ENCODE measurements at regions not wholly inside any gene's neighbourhood (a gene's known extent, or its start where the extent isn't known, plus 50 kb on each side); places are given as distances from the start of the nearest gene placed in this dataset.

DNA sequence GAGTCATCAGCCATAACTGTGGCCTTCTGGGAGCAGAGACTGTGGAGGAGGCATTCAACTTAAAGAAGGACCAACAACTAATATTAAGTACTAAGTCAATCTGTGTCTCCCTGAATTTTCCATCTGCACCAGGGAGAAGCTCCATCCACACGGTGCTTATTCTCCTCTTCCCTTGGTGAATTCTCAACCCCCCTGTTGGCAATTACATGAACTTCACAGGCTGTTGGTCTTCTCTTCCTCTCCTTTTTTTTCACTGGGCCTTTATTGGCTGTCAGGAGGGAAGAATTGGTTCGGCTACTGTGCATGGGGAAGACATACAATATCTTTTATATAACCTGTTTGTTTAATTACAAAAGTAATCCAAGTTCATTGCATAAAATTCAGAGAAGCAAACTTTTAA, 152.8 kb upstream of the IRX6 start:
- CTCF ChIA-PET: no interaction called here
- no peak overlapping the region for H3K4me3 ChIP-seq (ENCODE audit: control extremely low read depth in 1 of 5, extremely low read depth in 1 of 5, insufficient read depth in 1 of 5, low read depth in 2 of 5, low read length in 4 of 5)
- no peak for DNase-seq
- Mint-ChIP-seq H3K4me3 (no peak overlapping the region), H3K27me3 (no peaks in the 10 kb centered on the region), H3K27ac (no peak overlapping the region), H3K4me1 (no peaks in the 10 kb centered on the region), H3K9me3 (ENCODE audit: insufficient read depth) (no peaks in the 10 kb centered on the region)
- no peaks in the 10 kb centered on the region for H4K20me1 ChIP-seq (ENCODE audit: control insufficient read depth, insufficient read depth, low read length, poor library complexity, severe bottlenecking)
- ATAC-seq (ENCODE audit: low read depth): no peak
- POLR2A ChIA-PET: no interaction called here
- peaks cover 0 to 9% (median 0%) of the 10 kb centered on the region in 3 donors for H3K9me3 ChIP-seq (ENCODE audit: control extremely low read depth in 1 of 3, control insufficient read depth in 2 of 3, insufficient read depth in 1 of 3, low read length in 2 of 3)
- no peaks in the 10 kb centered on the region for H3K27me3 ChIP-seq (replicated peaks in 1 of 4; ENCODE audit: control extremely low read depth in 1 of 4, control insufficient read depth in 3 of 4, insufficient read depth in 4 of 4, low read length in 3 of 4)
- no peak overlapping the region for H2AFZ ChIP-seq (ENCODE audit: insufficient read depth, low read depth, low read length, poor library complexity, severe bottlenecking)
- H3K4me1 ChIP-seq (ENCODE audit: control insufficient read depth in 2 of 2, insufficient read depth in 2 of 2, low read length in 2 of 2): no peaks in the 10 kb centered on the region
- no peak for TF ChIP-seq EZH2 (IDR thresholded peaks at IDR 0.05; ENCODE audit: borderline replicate concordance, insufficient read depth, low read depth, low read length, poor library complexity, severe bottlenecking)
- TF ChIP-seq, protein P1, sequence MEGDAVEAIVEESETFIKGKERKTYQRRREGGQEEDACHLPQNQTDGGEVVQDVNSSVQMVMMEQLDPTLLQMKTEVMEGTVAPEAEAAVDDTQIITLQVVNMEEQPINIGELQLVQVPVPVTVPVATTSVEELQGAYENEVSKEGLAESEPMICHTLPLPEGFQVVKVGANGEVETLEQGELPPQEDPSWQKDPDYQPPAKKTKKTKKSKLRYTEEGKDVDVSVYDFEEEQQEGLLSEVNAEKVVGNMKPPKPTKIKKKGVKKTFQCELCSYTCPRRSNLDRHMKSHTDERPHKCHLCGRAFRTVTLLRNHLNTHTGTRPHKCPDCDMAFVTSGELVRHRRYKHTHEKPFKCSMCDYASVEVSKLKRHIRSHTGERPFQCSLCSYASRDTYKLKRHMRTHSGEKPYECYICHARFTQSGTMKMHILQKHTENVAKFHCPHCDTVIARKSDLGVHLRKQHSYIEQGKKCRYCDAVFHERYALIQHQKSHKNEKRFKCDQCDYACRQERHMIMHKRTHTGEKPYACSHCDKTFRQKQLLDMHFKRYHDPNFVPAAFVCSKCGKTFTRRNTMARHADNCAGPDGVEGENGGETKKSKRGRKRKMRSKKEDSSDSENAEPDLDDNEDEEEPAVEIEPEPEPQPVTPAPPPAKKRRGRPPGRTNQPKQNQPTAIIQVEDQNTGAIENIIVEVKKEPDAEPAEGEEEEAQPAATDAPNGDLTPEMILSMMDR (IDR thresholded peaks at IDR 0.05): no peak
- WGBS (ENCODE audit: insufficient coverage): no CpG with 5 or more reads among the region's 2 CpGs
- H3K36me3 ChIP-seq (replicated peaks in 1 of 2; ENCODE audit: control extremely low read depth in 1 of 2, control insufficient read depth in 1 of 2, extremely low read depth in 1 of 2, insufficient read depth in 2 of 2, low read length in 1 of 2): no peaks in the 10 kb centered on the region
- H3K79me2 ChIP-seq (ENCODE audit: control insufficient read depth, insufficient read depth, low read length): no peaks in the 10 kb centered on the region
- H3K9ac ChIP-seq (ENCODE audit: low read length): no peak overlapping the region
- intact Hi-C loops (cut with micrococcal nuclease): no loop called here
- H3K27ac ChIP-seq (ENCODE audit: low read length in 2 of 2): no peak overlapping the region
- no peak overlapping the region for H3K4me2 ChIP-seq (replicated peaks; ENCODE audit: low read depth, low read length, poor library complexity, severe bottlenecking)

DNA sequence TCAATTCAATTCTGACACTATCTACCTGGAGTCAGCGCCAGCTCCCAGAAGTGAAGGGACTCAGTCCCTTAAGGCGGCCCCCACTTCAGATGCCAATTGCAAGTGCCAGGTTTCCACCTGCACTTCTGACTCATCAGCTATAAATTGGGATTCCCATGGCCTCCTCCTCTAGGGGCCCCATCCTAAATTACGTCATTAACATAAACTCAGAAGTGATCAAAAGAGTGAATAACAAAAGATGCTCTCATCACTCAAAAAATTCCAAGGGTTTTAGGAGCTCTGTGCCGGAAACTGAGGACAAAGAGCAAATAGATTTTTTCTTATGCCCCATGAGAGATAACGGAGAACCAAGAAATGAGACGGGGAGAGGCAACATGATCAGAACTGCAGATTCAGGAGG, 148.6 kb upstream of the IRX6 start:
- Histone ChIP-seq H3K4me2 (replicated peaks; ENCODE audit: low read depth, low read length, poor library complexity, severe bottlenecking) (no peak overlapping the region), H3K4me3 (ENCODE audit: control extremely low read depth in 1 of 5, extremely low read depth in 1 of 5, insufficient read depth in 1 of 5, low read depth in 2 of 5, low read length in 4 of 5) (no peak overlapping the region), H3K27me3 (replicated peaks in 1 of 4; ENCODE audit: control extremely low read depth in 1 of 4, control insufficient read depth in 3 of 4, insufficient read depth in 4 of 4, low read length in 3 of 4) (no peaks in the 10 kb centered on the region), H3K27ac (ENCODE audit: low read length in 2 of 2) (no peak overlapping the region), H3K9ac (ENCODE audit: low read length) (no peak overlapping the region), H4K20me1 (ENCODE audit: control insufficient read depth, insufficient read depth, low read length, poor library complexity, severe bottlenecking) (no peaks in the 10 kb centered on the region), H2AFZ (ENCODE audit: insufficient read depth, low read depth, low read length, poor library complexity, severe bottlenecking) (no peak overlapping the region), H3K79me2 (ENCODE audit: control insufficient read depth, insufficient read depth, low read length) (no peaks in the 10 kb centered on the region), H3K36me3 (replicated peaks in 1 of 2; ENCODE audit: control extremely low read depth in 1 of 2, control insufficient read depth in 1 of 2, extremely low read depth in 1 of 2, insufficient read depth in 2 of 2, low read length in 1 of 2) (no peaks in the 10 kb centered on the region), H3K9me3 (ENCODE audit: control extremely low read depth in 1 of 3, control insufficient read depth in 2 of 3, insufficient read depth in 1 of 3, low read length in 2 of 3) (peaks cover 0 to 9% (median 0%) of the 10 kb centered on the region in 3 donors), H3K4me1 (ENCODE audit: control insufficient read depth in 2 of 2, insufficient read depth in 2 of 2, low read length in 2 of 2) (no peaks in the 10 kb centered on the region)
- intact Hi-C loops (cut with micrococcal nuclease): no loop called here
- 96% methylated on average over 4 of the region's 6 CpGs for WGBS (ENCODE audit: insufficient coverage)
- Mint-ChIP-seq H3K27ac (no peak overlapping the region), H3K4me3 (no peak overlapping the region), H3K27me3 (no peaks in the 10 kb centered on the region), H3K4me1 (no peaks in the 10 kb centered on the region), H3K9me3 (ENCODE audit: insufficient read depth) (no peaks in the 10 kb centered on the region)
- TF ChIP-seq, protein P1 (IDR thresholded peaks at IDR 0.05): no peak
- no peak for TF ChIP-seq EZH2 (IDR thresholded peaks at IDR 0.05; ENCODE audit: borderline replicate concordance, insufficient read depth, low read depth, low read length, poor library complexity, severe bottlenecking)
- CTCF ChIA-PET: no interaction called here
- DNase-seq: no peak
- POLR2A ChIA-PET: interaction anchor here (0.6 kb wide), 1 partner anchor 13 kb away, joined by 3 read pairs; no protein-coding TSS in a partner anchor
- ATAC-seq (ENCODE audit: low read depth): no peak
